ENCODE measurements at regions not wholly inside any gene's neighbourhood (a gene's known extent, or its start where the extent isn't known, plus 50 kb on each side); places are given as distances from the start of the nearest gene placed in this dataset.

DNA sequence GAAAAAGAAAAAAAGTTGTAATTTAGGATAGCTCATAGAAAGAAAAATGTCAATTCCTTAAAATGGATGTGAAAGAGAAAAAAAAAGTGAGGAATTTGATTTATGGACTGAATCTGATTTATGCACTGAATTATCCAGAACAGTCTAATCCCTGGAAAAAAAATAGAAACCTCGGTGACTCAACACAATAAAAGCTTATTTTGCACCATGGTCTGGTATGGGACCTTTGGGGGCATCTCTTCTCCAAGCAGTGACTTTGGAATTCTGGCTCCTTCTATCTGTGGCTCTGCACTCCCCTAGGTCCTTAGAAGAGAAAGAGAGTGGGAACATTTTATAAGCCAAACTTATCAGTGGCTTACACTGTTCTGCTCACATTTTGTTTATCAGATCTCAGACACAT lies 471.7 kb upstream of the B3GALT2 start:
- Histone ChIP-seq H3K4me2 (ENCODE audit: control insufficient read depth, insufficient read depth) (no peak overlapping the region), H3K9ac (ENCODE audit: control insufficient read depth, insufficient read depth, low read length) (no peak overlapping the region), H4K20me1 (ENCODE audit: control insufficient read depth, insufficient read depth) (no peaks in the 10 kb centered on the region), H2AFZ (ENCODE audit: control insufficient read depth, low read depth, low read length) (no peak overlapping the region), H3K9me3 (replicated peaks; ENCODE audit: control insufficient read depth, insufficient read depth, low read length) (no peaks in the 10 kb centered on the region), H3K4me1 (ENCODE audit: control insufficient read depth, insufficient read depth, low read length) (no peaks in the 10 kb centered on the region), H3K36me3 (ENCODE audit: control insufficient read depth in 2 of 2, insufficient read depth in 2 of 2, low read length in 1 of 2) (no peaks in the 10 kb centered on the region), H3K4me3 (no peak overlapping the region), H3K27ac (ENCODE audit: control insufficient read depth, insufficient read depth) (no peak overlapping the region), H3K79me2 (ENCODE audit: control insufficient read depth, insufficient read depth, low read length) (no peaks in the 10 kb centered on the region), H3K27me3 (replicated peaks in 1 of 2; ENCODE audit: control insufficient read depth in 2 of 2, insufficient read depth in 2 of 2, low read length in 1 of 2) (no peaks in the 10 kb centered on the region)
- in situ Hi-C loops (cut with MboI) = no loop called here
- ChIA-PET CTCF (no interaction called here), RAD21 (ENCODE audit: unreplicated experiment) (no interaction called here), POLR2A (no interaction called here), SMC1A (ENCODE audit: uncharacterized antibody, unreplicated experiment) (no interaction called here)
- no TSS peak for BruUV-seq (replicated peaks)
- no peak for FAIRE-seq
- WGBS (ENCODE audit: insufficient coverage, insufficient replicate concordance, low lambda C conversion rate, missing lambda C conversion rate) = 0% methylated on average over 1 of the region's 1 CpG
- TF ChIP-seq, protein P1, sequence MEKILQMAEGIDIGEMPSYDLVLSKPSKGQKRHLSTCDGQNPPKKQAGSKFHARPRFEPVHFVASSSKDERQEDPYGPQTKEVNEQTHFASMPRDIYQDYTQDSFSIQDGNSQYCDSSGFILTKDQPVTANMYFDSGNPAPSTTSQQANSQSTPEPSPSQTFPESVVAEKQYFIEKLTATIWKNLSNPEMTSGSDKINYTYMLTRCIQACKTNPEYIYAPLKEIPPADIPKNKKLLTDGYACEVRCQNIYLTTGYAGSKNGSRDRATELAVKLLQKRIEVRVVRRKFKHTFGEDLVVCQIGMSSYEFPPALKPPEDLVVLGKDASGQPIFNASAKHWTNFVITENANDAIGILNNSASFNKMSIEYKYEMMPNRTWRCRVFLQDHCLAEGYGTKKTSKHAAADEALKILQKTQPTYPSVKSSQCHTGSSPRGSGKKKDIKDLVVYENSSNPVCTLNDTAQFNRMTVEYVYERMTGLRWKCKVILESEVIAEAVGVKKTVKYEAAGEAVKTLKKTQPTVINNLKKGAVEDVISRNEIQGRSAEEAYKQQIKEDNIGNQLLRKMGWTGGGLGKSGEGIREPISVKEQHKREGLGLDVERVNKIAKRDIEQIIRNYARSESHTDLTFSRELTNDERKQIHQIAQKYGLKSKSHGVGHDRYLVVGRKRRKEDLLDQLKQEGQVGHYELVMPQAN (conservative IDR thresholded peaks at IDR 0.05) = no peak
- no peak for TF ChIP-seq KAT2A (conservative IDR thresholded peaks at IDR 0.05; ENCODE audit: control insufficient read depth, low read depth, low read length)
- TF ChIP-seq NFYA (IDR thresholded peaks at IDR 0.05; ENCODE audit: borderline replicate concordance, low read depth, low read length) = no peak
- TF ChIP-seq, protein P2, sequence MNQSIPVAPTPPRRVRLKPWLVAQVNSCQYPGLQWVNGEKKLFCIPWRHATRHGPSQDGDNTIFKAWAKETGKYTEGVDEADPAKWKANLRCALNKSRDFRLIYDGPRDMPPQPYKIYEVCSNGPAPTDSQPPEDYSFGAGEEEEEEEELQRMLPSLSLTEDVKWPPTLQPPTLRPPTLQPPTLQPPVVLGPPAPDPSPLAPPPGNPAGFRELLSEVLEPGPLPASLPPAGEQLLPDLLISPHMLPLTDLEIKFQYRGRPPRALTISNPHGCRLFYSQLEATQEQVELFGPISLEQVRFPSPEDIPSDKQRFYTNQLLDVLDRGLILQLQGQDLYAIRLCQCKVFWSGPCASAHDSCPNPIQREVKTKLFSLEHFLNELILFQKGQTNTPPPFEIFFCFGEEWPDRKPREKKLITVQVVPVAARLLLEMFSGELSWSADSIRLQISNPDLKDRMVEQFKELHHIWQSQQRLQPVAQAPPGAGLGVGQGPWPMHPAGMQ (IDR thresholded peaks at IDR 0.05; ENCODE audit: borderline replicate concordance) = no peak
- no peak for TF ChIP-seq NFIC (IDR thresholded peaks at IDR 0.05; ENCODE audit: low read depth, low read length)
- no peak for TF ChIP-seq PAX8 (IDR thresholded peaks at IDR 0.05)
- TF ChIP-seq, protein P3, sequence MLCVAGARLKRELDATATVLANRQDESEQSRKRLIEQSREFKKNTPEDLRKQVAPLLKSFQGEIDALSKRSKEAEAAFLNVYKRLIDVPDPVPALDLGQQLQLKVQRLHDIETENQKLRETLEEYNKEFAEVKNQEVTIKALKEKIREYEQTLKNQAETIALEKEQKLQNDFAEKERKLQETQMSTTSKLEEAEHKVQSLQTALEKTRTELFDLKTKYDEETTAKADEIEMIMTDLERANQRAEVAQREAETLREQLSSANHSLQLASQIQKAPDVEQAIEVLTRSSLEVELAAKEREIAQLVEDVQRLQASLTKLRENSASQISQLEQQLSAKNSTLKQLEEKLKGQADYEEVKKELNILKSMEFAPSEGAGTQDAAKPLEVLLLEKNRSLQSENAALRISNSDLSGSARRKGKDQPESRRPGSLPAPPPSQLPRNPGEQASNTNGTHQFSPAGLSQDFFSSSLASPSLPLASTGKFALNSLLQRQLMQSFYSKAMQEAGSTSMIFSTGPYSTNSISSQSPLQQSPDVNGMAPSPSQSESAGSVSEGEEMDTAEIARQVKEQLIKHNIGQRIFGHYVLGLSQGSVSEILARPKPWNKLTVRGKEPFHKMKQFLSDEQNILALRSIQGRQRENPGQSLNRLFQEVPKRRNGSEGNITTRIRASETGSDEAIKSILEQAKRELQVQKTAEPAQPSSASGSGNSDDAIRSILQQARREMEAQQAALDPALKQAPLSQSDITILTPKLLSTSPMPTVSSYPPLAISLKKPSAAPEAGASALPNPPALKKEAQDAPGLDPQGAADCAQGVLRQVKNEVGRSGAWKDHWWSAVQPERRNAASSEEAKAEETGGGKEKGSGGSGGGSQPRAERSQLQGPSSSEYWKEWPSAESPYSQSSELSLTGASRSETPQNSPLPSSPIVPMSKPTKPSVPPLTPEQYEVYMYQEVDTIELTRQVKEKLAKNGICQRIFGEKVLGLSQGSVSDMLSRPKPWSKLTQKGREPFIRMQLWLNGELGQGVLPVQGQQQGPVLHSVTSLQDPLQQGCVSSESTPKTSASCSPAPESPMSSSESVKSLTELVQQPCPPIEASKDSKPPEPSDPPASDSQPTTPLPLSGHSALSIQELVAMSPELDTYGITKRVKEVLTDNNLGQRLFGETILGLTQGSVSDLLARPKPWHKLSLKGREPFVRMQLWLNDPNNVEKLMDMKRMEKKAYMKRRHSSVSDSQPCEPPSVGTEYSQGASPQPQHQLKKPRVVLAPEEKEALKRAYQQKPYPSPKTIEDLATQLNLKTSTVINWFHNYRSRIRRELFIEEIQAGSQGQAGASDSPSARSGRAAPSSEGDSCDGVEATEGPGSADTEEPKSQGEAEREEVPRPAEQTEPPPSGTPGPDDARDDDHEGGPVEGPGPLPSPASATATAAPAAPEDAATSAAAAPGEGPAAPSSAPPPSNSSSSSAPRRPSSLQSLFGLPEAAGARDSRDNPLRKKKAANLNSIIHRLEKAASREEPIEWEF (IDR thresholded peaks at IDR 0.05; ENCODE audit: insufficient replicate concordance, low read depth, low read length) = no peak
- no peak for TF ChIP-seq ZNF217 (IDR thresholded peaks at IDR 0.05)
- no peak for TF ChIP-seq GATAD2B (conservative IDR thresholded peaks at IDR 0.05; ENCODE audit: low read depth)
- no peak for TF ChIP-seq STAT1 (conservative IDR thresholded peaks at IDR 0.05)
- no peak for TF ChIP-seq POU2F2 (IDR thresholded peaks at IDR 0.05; ENCODE audit: borderline replicate concordance, low read depth, low read length)
- TF ChIP-seq SMAD5 (IDR thresholded peaks at IDR 0.05; ENCODE audit: low read depth) = no peak
- TF ChIP-seq BACH1 (IDR thresholded peaks at IDR 0.05; ENCODE audit: borderline replicate concordance) = no peak
- no peak for TF ChIP-seq MXI1 (IDR thresholded peaks at IDR 0.05; ENCODE audit: low read depth, low read length)
- TF ChIP-seq, protein P4, sequence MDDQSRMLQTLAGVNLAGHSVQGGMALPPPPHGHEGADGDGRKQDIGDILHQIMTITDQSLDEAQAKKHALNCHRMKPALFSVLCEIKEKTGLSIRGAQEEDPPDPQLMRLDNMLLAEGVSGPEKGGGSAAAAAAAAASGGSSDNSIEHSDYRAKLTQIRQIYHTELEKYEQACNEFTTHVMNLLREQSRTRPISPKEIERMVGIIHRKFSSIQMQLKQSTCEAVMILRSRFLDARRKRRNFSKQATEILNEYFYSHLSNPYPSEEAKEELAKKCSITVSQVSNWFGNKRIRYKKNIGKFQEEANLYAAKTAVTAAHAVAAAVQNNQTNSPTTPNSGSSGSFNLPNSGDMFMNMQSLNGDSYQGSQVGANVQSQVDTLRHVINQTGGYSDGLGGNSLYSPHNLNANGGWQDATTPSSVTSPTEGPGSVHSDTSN (IDR thresholded peaks at IDR 0.05; ENCODE audit: insufficient replicate concordance, low read depth, low read length) = no peak
- no peak for DNase-seq (ENCODE audit: low read depth, low spot score)
- ATAC-seq = no peak
- intact Hi-C loops (cut with micrococcal nuclease; ENCODE audit: unreplicated experiment) = no loop called here
